Uterus (tissue), 3 donors: ENCODE measurements at regions not wholly inside any gene's neighbourhood (a gene's known extent, or its start where the extent isn't known, plus 50 kb on each side); places are given as distances from the start of the nearest gene placed in this dataset.
"Not testable (repeated sequence)": the region's sequence is repeated elsewhere in the genome, so short reads cannot be mapped to it uniquely, and the experiment has no call there.

Source experiments
- DNase-seq, 2 donors: peaks; one replicate each; pipeline ENCODE4 v3.0.0-alpha.2; 2019 to 2020
- H3K27ac ChIP-seq, 2 donors: fragments of 200-600 bp; sonication (generic); 1 replicate in 1 of 2; 2 replicates in 1 of 2; pipeline ENCODE4 v1.5.1; 2016 to 2018
- H3K27me3 ChIP-seq, 2 donors: fragments of 200-600 bp; sonication (generic); one replicate each; pipeline ENCODE4 v1.5.1; 2018 to 2019; ENCODE audit warnings: control low read depth in 1 of 2
- H3K36me3 ChIP-seq, 2 donors: fragments of 200-600 bp; sonication (generic); one replicate each; pipeline ENCODE4 v1.5.1; 2019; ENCODE audit warnings: control low read depth in 1 of 2
- H3K4me1 ChIP-seq, 2 donors: fragments of 200-600 bp; sonication (generic); one replicate each; pipeline ENCODE4 v1.5.1; 2018 to 2019; ENCODE audit warnings: control low read depth in 1 of 2
- H3K4me3 ChIP-seq, 2 donors: fragments of 200-600 bp; sonication (generic); 1 replicate in 1 of 2; 2 replicates in 1 of 2; pipeline ENCODE4 v1.5.1; 2018 to 2019; ENCODE audit warnings: mild to moderate bottlenecking in 1 of 2
- H3K9me3 ChIP-seq, 2 donors: fragments of 200-600 bp; sonication (generic); one replicate each; pipeline ENCODE4 v1.5.1; 2019; ENCODE audit warnings: control low read depth in 1 of 2
- CTCF ChIP-seq, 4 experiments: fragments of 200-600 bp in 2 of 4; fragments of 450-650 bp in 2 of 4; sonication (generic) in 2 of 4; IDR thresholded peaks; one replicate each; pipeline ENCODE4 v1.5.1; 2016 to 2019; ENCODE audit warnings: antibody characterized with exemption in 4 of 4, mild to moderate bottlenecking in 2 of 4, moderate library complexity in 1 of 4
- POLR2A ChIP-seq, 2 donors: fragments of 450-650 bp; IDR thresholded peaks; one replicate each; pipeline ENCODE4 v1.6.1; 2016; ENCODE audit warnings: antibody characterized with exemption in 2 of 2, mild to moderate bottlenecking in 1 of 2, moderate library complexity in 1 of 2
- intact Hi-C: fragments of 100-400 bp; cut with DNase I; formaldehyde crosslinking; loops from one replicate; pipeline ENCODE4 v1.15.1; 2023; ENCODE audit warnings: low total_unique reads
- donor health status: DM: yes; HTN: yes; CAD: no.

DNA sequence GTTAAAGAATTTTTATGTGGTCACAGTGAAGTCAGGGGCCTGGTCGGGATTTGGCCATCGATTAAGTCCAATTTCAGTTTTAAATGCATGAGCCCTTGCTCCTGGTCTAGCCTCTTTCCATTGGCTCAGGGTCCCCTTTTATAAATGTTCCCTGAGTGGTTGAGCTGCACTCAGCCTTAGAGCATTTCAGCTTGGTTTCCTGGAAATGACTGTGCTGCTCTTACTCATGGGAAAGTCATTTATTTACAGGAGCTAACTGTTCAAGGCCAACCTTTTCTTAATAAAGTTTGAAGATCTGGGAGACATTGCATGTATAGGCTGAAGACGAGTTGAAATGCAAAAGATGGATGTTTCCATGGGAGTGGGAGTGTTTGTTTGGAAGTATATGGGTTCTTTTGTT, 98.8 kb upstream of the CLNK start:
- no peak overlapping the region for H3K4me3 ChIP-seq
- H3K9me3 ChIP-seq = no peaks in the 10 kb centered on the region
- no peak for DNase-seq
- no peak for TF ChIP-seq POLR2A (IDR thresholded peaks at IDR 0.05)
- no peak for TF ChIP-seq CTCF (IDR thresholded peaks at IDR 0.05)
- no peaks in the 10 kb centered on the region for H3K4me1 ChIP-seq
- no peak overlapping the region for H3K27ac ChIP-seq
- H3K36me3 ChIP-seq = no peaks in the 10 kb centered on the region
- H3K27me3 ChIP-seq = no peaks in the 10 kb centered on the region
- intact Hi-C loops = no loop called here

GRCh38 chr4:10781805-10782204, 97.2 kb upstream of the CLNK start:
- DNase-seq = no peak
- Histone ChIP-seq H3K27me3 (no peaks in the 10 kb centered on the region), H3K4me3 (no peak overlapping the region), H3K9me3 (no peaks in the 10 kb centered on the region), H3K36me3 (no peaks in the 10 kb centered on the region), H3K27ac (no peak overlapping the region), H3K4me1 (no peaks in the 10 kb centered on the region)
- intact Hi-C loops = no loop called here
- TF ChIP-seq POLR2A (IDR thresholded peaks at IDR 0.05) (no peak), CTCF (IDR thresholded peaks at IDR 0.05) (no peak)

- H3K9me3 ChIP-seq, H3K4me1 ChIP-seq, DNase-seq, intact Hi-C loops, H3K27ac ChIP-seq, H3K4me3 ChIP-seq, H3K36me3 ChIP-seq, H3K27me3 ChIP-seq: not testable (repeated sequence)
Observed at GRCh38 chr4:10780803-10781202, 96.2 kb upstream of the CLNK start.

GRCh38 chr4:10775132-10775531, 90.6 kb upstream of the CLNK start:
- intact Hi-C loops, H3K27me3 ChIP-seq, H3K4me3 ChIP-seq, H3K4me1 ChIP-seq, DNase-seq, H3K9me3 ChIP-seq, H3K36me3 ChIP-seq, H3K27ac ChIP-seq: not testable (repeated sequence)

- intact Hi-C loops = no loop called here
- no peak for TF ChIP-seq POLR2A (IDR thresholded peaks at IDR 0.05)
- no peak for TF ChIP-seq CTCF (IDR thresholded peaks at IDR 0.05)
- H3K9me3 ChIP-seq = no peaks in the 10 kb centered on the region
- no peaks in the 10 kb centered on the region for H3K36me3 ChIP-seq
- no peak overlapping the region for H3K4me3 ChIP-seq
- no peak overlapping the region for H3K27ac ChIP-seq
- H3K4me1 ChIP-seq = no peaks in the 10 kb centered on the region
- H3K27me3 ChIP-seq = no peaks in the 10 kb centered on the region
- no peak for DNase-seq
Observed at GRCh38 chr4:10773656-10774055, 89.1 kb upstream of the CLNK start.

GRCh38 chr4:10773010-10773409, 88.4 kb upstream of the CLNK start:
- H3K4me3 ChIP-seq = no peak overlapping the region
- intact Hi-C loops = no loop called here
- no peaks in the 10 kb centered on the region for H3K36me3 ChIP-seq
- no peak overlapping the region for H3K27ac ChIP-seq
- H3K4me1 ChIP-seq = no peaks in the 10 kb centered on the region
- no peak for TF ChIP-seq POLR2A (IDR thresholded peaks at IDR 0.05)
- no peak for TF ChIP-seq CTCF (IDR thresholded peaks at IDR 0.05)
- H3K9me3 ChIP-seq = no peaks in the 10 kb centered on the region
- DNase-seq = no peak
- no peaks in the 10 kb centered on the region for H3K27me3 ChIP-seq
